Lung (tissue), 11 donors: ENCODE measurements at regions not wholly inside any gene's neighbourhood (a gene's known extent, or its start where the extent isn't known, plus 50 kb on each side); places are given as distances from the start of the nearest gene placed in this dataset.
A peak's percentile ranks its signal among the peaks of the same experiment; 100 is the strongest.

ENCODE experiments used
- ATAC-seq: fragments of 200-7000 bp; cut with Tn5 transposase; one replicate; pipeline ENCODE4 v1.9.1; 2020; ENCODE audit warnings: moderate number of reproducible peaks; ENCODE audit not compliant: insufficient read depth, low FRiP score
- DNase-seq, 3 donors: peaks; one replicate each; pipeline ENCODE4 v3.0.0-alpha.2; 2013 to 2017
- H3K27ac ChIP-seq, 2 donors: one replicate each; pipeline ENCODE4 v1.5.1; 2013; ENCODE audit warnings: mild to moderate bottlenecking in 2 of 2, moderate library complexity in 2 of 2, control low read depth in 1 of 2, inconsistent platforms in 1 of 2, low read depth in 1 of 2, low read length in 1 of 2
- H3K27me3 ChIP-seq, 3 donors: one replicate each; pipeline ENCODE4 v1.5.1; 2013; ENCODE audit warnings: low read length in 2 of 3; ENCODE audit not compliant: control insufficient read depth in 3 of 3, insufficient read depth in 3 of 3
- H3K36me3 ChIP-seq, 4 donors: one replicate each; pipeline ENCODE4 v1.5.1; 2013; ENCODE audit warnings: low read length in 4 of 4, mild to moderate bottlenecking in 1 of 4, moderate library complexity in 1 of 4; ENCODE audit not compliant: control insufficient read depth in 4 of 4, insufficient read depth in 4 of 4
- H3K4me1 ChIP-seq, 5 donors: one replicate each; pipeline ENCODE4 v1.5.1; 2013; ENCODE audit warnings: low read length in 5 of 5, mild to moderate bottlenecking in 2 of 5, moderate library complexity in 1 of 5; ENCODE audit not compliant: control insufficient read depth in 5 of 5, insufficient read depth in 5 of 5
- H3K4me3 ChIP-seq: one replicate; pipeline ENCODE4 v1.5.1; 2013; ENCODE audit warnings: mild to moderate bottlenecking, control low read depth, moderate library complexity
- H3K9ac ChIP-seq, 2 donors: one replicate each; pipeline ENCODE4 v1.5.1; 2013; ENCODE audit warnings: low read length in 2 of 2, control low read depth in 1 of 2; ENCODE audit not compliant: insufficient read depth in 1 of 2
- H3K9me3 ChIP-seq, 4 donors: one replicate each; pipeline ENCODE4 v1.5.1; 2013; ENCODE audit warnings: low read length in 3 of 4, mild to moderate bottlenecking in 1 of 4, moderate library complexity in 1 of 4; ENCODE audit not compliant: control insufficient read depth in 4 of 4, insufficient read depth in 3 of 4
- CTCF ChIP-seq: IDR thresholded peaks from 2 replicates; pipeline ENCODE4 v1.5.1; 2012; ENCODE audit warnings: mild to moderate bottlenecking; ENCODE audit errors: control extremely low read depth, extremely low read depth
- WGBS, 2 donors: extraction: QIAGEN DNeasy Blood & Tissue Kit; methylation state at CpG; one replicate each; pipeline ENCODE4 v1.1.7; 2013; 5-methylcytosine and 5-hydroxymethylcytosine counted together
- donor health status: control.
- donor health status: control.
- donor health status: Bipolar disorder and iron deficiency.
- donor health status: healthy.
- donor health status: DM: yes; HTN: yes; CAD: no.

- H3K27ac ChIP-seq, result no peak overlapping the region
- WGBS, 2 donors, result 60 to 74% methylated on average over 12 of the region's 12 CpGs
- ATAC-seq (no peak), DNase-seq (peak in 1 of 3 donors; percentile 41)
- no peak overlapping the region for H3K9ac ChIP-seq
- no peaks in the 10 kb centered on the region for H3K27me3 ChIP-seq
- no peaks in the 10 kb centered on the region for H3K36me3 ChIP-seq
- H3K9me3 ChIP-seq, result no peaks in the 10 kb centered on the region
- TF ChIP-seq CTCF, result no peak
- H3K4me1 ChIP-seq, result no peaks in the 10 kb centered on the region
- H3K4me3 ChIP-seq, result no peak overlapping the region
Observed at GRCh38 chr7:46681865-46682503, 760.9 kb upstream of the IGFBP3 start.

DNA sequence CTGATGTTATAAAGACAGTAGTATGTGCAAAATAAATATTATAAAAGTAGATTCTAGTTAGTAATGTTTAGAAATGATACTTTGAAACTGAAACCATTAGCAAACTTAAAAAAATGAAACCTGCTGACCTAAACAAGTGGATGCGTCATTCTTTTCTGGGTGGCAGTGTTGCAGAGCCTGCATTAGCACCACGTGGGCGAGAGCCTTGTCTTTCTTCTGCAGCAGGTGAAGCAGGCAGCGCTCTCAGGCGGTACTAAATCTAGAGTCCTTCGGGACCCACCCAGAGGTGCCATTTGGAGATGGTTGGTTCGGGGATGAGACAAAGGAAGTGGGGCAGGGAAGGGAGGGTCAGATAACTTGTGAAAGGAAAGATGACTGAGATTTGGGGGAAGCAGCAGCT lies 759.1 kb upstream of the IGFBP3 start:
- ATAC-seq (no peak), DNase-seq (no peak)
- H3K4me3 ChIP-seq, result no peak overlapping the region
- H3K9me3 ChIP-seq, result no peaks in the 10 kb centered on the region
- no peak overlapping the region for H3K27ac ChIP-seq
- H3K27me3 ChIP-seq, result no peaks in the 10 kb centered on the region
- no peak overlapping the region for H3K9ac ChIP-seq
- H3K36me3 ChIP-seq, result no peaks in the 10 kb centered on the region
- 86 to 93% methylated on average over 7 of the region's 7 CpGs for WGBS, 2 donors
- TF ChIP-seq CTCF, result no peak
- H3K4me1 ChIP-seq, result no peaks in the 10 kb centered on the region

GRCh38 chr7:46679671-46680070 lies 758.6 kb upstream of the IGFBP3 start:
- Histone ChIP-seq H3K27ac (no peak overlapping the region), H3K4me1 (no peaks in the 10 kb centered on the region), H3K4me3 (no peak overlapping the region), H3K27me3 (no peaks in the 10 kb centered on the region), H3K9me3 (no peaks in the 10 kb centered on the region), H3K9ac (no peak overlapping the region), H3K36me3 (no peaks in the 10 kb centered on the region)
- ATAC-seq (no peak), DNase-seq (no peak)
- TF ChIP-seq CTCF, result no peak

DNA sequence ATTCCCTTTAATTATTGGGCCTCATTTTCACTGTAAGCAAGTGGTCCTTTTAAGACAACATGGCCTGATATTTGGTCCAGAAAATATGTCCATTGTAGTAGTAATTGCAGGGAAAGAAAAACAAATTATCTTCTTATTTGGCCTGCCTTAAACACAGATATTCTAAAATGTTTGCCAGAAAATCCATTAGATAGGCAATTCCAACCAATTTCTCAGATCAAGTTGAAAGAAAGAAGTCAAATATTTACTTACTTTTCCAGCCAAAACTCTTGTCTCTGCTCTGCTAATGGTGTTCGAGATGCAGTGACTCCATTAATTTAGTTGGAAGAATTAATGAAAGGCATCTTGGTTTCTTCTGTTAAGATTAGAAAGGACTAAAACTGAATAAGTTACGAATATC lies 757.3 kb upstream of the IGFBP3 start:
- Histone ChIP-seq H3K9ac (no peak overlapping the region), H3K9me3 (no peaks in the 10 kb centered on the region), H3K4me1 (no peaks in the 10 kb centered on the region), H3K36me3 (no peaks in the 10 kb centered on the region), H3K27me3 (no peaks in the 10 kb centered on the region), H3K27ac (no peak overlapping the region), H3K4me3 (no peak overlapping the region)
- ATAC-seq (no peak), DNase-seq (no peak)
- TF ChIP-seq CTCF, result no peak
- WGBS, 2 donors, result 79 to 85% methylated on average over 2 of the region's 2 CpGs
